ENCODE measurements at regions not wholly inside any gene's neighbourhood (a gene's known extent, or its start where the extent isn't known, plus 50 kb on each side); places are given as distances from the start of the nearest gene placed in this dataset.

DNA sequence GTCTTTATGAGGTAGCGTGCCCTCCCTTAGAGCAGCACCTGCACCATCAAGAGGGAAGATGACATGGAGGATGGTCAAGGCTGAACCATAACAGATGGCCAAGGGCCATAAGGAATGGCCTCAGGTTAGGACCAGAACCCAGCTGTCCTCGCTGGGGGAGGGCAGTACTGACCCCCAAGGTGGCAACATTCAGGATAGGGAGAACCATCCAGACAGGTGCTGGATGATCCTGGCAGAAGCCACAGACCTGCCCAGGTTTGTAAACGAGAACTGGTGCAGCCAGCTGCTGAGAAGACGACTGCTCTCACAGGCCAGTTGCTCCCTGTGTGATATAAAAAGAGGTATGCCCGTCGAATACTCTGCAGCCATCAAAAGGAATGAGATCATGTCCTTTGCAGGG is 320.4 kb downstream of the GLRX3 start:
- H3K9me3 ChIP-seq: no peaks in the 10 kb centered on the region
- 69 to 80% methylated on average over 2 to 6 of the region's 6 CpGs for WGBS, 2 donors (ENCODE audit: low coverage in 1 of 2)
- in situ Hi-C loops (cut with MboI; ENCODE audit: low pct_ligation_motif_present in 1 of 4, low pct_unique_long_range_greater_than_20kb in 1 of 4, low sequenced_read_pairs in 3 of 4) (no loop called here), intact Hi-C loops (cut with DNase I; ENCODE audit: low total_unique reads) (no loop called here)
- DNase-seq: no peak
- no peaks in the 10 kb centered on the region for H3K36me3 ChIP-seq
- H3K4me3 ChIP-seq: no peak overlapping the region
- H3K27me3 ChIP-seq: no peaks in the 10 kb centered on the region
- no peak overlapping the region for H3K27ac ChIP-seq
- H3K4me1 ChIP-seq: no peaks in the 10 kb centered on the region
- TF ChIP-seq POLR2A (IDR thresholded peaks at IDR 0.05) (no peak), POLR2AphosphoS5 (IDR thresholded peaks at IDR 0.05) (no peak)
- TF ChIP-seq, protein P1, sequence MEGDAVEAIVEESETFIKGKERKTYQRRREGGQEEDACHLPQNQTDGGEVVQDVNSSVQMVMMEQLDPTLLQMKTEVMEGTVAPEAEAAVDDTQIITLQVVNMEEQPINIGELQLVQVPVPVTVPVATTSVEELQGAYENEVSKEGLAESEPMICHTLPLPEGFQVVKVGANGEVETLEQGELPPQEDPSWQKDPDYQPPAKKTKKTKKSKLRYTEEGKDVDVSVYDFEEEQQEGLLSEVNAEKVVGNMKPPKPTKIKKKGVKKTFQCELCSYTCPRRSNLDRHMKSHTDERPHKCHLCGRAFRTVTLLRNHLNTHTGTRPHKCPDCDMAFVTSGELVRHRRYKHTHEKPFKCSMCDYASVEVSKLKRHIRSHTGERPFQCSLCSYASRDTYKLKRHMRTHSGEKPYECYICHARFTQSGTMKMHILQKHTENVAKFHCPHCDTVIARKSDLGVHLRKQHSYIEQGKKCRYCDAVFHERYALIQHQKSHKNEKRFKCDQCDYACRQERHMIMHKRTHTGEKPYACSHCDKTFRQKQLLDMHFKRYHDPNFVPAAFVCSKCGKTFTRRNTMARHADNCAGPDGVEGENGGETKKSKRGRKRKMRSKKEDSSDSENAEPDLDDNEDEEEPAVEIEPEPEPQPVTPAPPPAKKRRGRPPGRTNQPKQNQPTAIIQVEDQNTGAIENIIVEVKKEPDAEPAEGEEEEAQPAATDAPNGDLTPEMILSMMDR (IDR thresholded peaks at IDR 0.05): no peak

DNA sequence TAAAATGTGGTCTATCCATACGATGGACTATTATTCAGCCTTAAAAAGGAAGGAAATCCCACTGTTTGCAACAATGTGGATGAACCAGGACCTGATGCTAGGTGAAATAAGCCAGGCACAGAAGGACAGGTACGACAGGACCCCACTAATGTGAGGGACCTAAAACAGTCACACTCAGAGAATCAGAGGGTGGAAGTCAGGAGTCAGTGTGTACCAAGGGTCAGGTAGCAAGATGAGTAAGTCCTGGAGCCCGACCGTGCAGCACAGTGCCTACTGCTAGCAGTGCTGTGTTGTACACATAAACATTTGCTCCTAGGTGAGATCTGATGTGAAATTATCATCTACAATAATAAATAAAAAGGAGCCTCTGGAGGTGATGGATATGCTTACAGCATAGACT is 322.3 kb downstream of the GLRX3 start:
- 70 to 73% methylated on average over 4 of the region's 4 CpGs for WGBS, 2 donors (ENCODE audit: low coverage in 1 of 2)
- Histone ChIP-seq H3K27me3 (no peaks in the 10 kb centered on the region), H3K4me1 (no peaks in the 10 kb centered on the region), H3K27ac (no peak overlapping the region), H3K36me3 (no peaks in the 10 kb centered on the region), H3K4me3 (no peak overlapping the region), H3K9me3 (no peaks in the 10 kb centered on the region)
- DNase-seq: no peak
- in situ Hi-C loops (cut with MboI; ENCODE audit: low pct_ligation_motif_present in 1 of 4, low pct_unique_long_range_greater_than_20kb in 1 of 4, low sequenced_read_pairs in 3 of 4): no loop called here
- intact Hi-C loops (cut with DNase I; ENCODE audit: low total_unique reads): no loop called here
- TF ChIP-seq POLR2AphosphoS5 (IDR thresholded peaks at IDR 0.05) (no peak), POLR2A (IDR thresholded peaks at IDR 0.05) (no peak), EP300 (IDR thresholded peaks at IDR 0.05; ENCODE audit: low read depth) (no peak)
- TF ChIP-seq, protein P1 (IDR thresholded peaks at IDR 0.05): no peak

DNA sequence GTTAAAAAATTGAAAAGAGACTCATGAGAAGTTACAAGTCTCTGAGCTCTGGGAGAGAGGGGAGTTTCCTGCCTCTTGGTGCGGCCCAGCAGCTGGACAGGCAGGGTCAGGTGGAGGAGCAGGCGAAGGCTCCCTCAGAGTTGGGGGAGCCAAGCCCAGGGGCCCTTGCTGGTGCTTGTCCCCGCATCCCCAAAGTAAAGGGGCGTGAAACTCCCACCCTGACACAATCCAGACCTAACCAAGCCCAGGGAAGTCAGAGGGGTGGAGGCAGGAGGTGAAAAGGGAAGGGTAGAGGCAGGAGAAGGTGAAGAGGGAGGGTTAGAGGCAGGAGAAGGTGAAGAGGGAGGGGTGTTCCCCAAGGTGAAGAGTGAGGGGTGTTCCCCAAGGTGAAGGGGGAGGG is 322.8 kb downstream of the GLRX3 start:
- in situ Hi-C loops (cut with MboI; ENCODE audit: low pct_ligation_motif_present in 1 of 4, low pct_unique_long_range_greater_than_20kb in 1 of 4, low sequenced_read_pairs in 3 of 4) (no loop called here), intact Hi-C loops (cut with DNase I; ENCODE audit: low total_unique reads) (no loop called here)
- TF ChIP-seq POLR2A (IDR thresholded peaks at IDR 0.05) (no peak), POLR2AphosphoS5 (IDR thresholded peaks at IDR 0.05) (no peak), EP300 (IDR thresholded peaks at IDR 0.05; ENCODE audit: low read depth) (no peak)
- TF ChIP-seq, protein P1 (IDR thresholded peaks at IDR 0.05): no peak
- Histone ChIP-seq H3K4me1 (no peaks in the 10 kb centered on the region), H3K9me3 (no peaks in the 10 kb centered on the region), H3K27ac (no peak overlapping the region), H3K36me3 (no peaks in the 10 kb centered on the region), H3K27me3 (no peaks in the 10 kb centered on the region), H3K4me3 (no peak overlapping the region)
- no peak for DNase-seq
- WGBS, 2 donors (ENCODE audit: low coverage in 1 of 2): 55 to 71% methylated on average over 4 of the region's 4 CpGs

DNA sequence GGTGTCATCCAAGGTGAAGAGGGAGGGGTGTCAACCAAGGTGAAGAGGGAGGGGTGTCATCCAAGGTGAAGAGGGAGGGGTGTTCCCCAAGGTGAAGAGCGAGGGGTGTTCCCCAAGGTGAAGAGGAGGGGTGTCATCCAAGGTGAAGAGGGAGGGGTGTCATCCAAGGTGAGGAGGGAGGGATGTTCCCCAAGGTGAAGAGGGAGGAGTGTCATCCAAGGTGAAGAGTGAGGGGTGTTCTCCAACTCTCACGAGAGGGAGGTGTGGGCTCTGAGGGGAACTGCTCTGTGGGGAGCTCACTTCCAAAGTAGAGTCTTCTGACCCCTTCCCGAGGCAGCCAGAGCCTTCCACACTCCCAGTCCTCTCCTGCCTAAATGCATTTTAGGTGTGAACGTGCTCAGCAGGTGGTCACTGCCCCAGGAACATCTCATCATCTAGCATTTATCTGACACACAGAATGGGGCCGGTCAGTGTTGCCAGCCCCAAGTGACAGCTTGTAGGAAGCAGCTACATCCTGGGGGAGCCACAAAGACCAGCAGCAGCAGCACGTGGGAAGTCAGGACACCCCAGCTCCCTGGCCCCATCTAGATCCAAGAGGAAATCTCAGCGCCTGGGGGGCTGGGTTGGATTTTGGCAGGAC is 323.8 kb downstream of the GLRX3 start:
- no peak for DNase-seq
- H3K27ac ChIP-seq: no peak overlapping the region
- in situ Hi-C loops (cut with MboI; ENCODE audit: low pct_ligation_motif_present in 1 of 4, low pct_unique_long_range_greater_than_20kb in 1 of 4, low sequenced_read_pairs in 3 of 4): no loop called here
- no peaks in the 10 kb centered on the region for H3K36me3 ChIP-seq
- H3K27me3 ChIP-seq: no peaks in the 10 kb centered on the region
- 75 to 93% methylated on average over 2 to 7 of the region's 7 CpGs for WGBS, 2 donors (ENCODE audit: low coverage in 1 of 2)
- no peak overlapping the region for H3K4me3 ChIP-seq
- intact Hi-C loops (cut with DNase I; ENCODE audit: low total_unique reads): no loop called here
- no peaks in the 10 kb centered on the region for H3K4me1 ChIP-seq
- TF ChIP-seq POLR2AphosphoS5 (IDR thresholded peaks at IDR 0.05) (no peak), POLR2A (IDR thresholded peaks at IDR 0.05) (no peak), EP300 (IDR thresholded peaks at IDR 0.05; ENCODE audit: low read depth) (no peak)
- TF ChIP-seq, protein P1 (IDR thresholded peaks at IDR 0.05): no peak
- no peaks in the 10 kb centered on the region for H3K9me3 ChIP-seq
